HCT116 (cell line): ENCODE measurements at regions not wholly inside any gene's neighbourhood (a gene's known extent, or its start where the extent isn't known, plus 50 kb on each side); places are given as distances from the start of the nearest gene placed in this dataset.

Experiments used
- ATAC-seq: fragments of 200-7000 bp; cut with Tn5 transposase; 2 replicates; pipeline ENCODE4 v1.9.1; 2020; ENCODE audit warnings: mild to moderate bottlenecking, moderate library complexity
- BruUV-seq: library from RNA; stranded (reverse); fragments of 400-500 nt; replicated peaks from 2 replicates; lab custom pipeline; 2021; lab: Mats Ljungman, UMichigan
- CTCF ChIA-PET: fragments of 300-600 bp; sonication (Branson Sonifier 250); formaldehyde crosslinking; loops from one replicate; lab custom pipeline; 2021; ENCODE audit warnings: antibody characterized with exemption; lab: Charles Lee
- POLR2A ChIA-PET: fragments of 300-600, 350-600 bp; sonication (Branson Sonifier 250); formaldehyde crosslinking; loops from one replicate; lab custom pipeline; 2021; ENCODE audit warnings: antibody characterized with exemption; lab: Charles Lee
- RAD21 ChIA-PET, 2 experiments: fragments of 300-600 bp; sonication (Branson Sonifier 250); formaldehyde crosslinking; loops; one replicate each; lab custom pipeline; 2023; ENCODE audit warnings: low total read pairs in 2 of 2; ENCODE audit not compliant: uncharacterized antibody in 2 of 2, unreplicated experiment in 2 of 2, low non-redundant PET in 1 of 2; lab: Charles Lee
- DNase-seq: peaks from one replicate; pipeline ENCODE4 v3.0.0-alpha.2; 2010; ENCODE audit warnings: low read depth, low spot score
- H2AFZ ChIP-seq: fragments of 200-600 bp; shearing (Covaris generic), sonication (generic); 2 replicates; pipeline ENCODE4 v1.6.1; 2017; ENCODE audit warnings: low read depth, mixed run types, mixed read lengths, antibody characterized with exemption, low read length; ENCODE audit not compliant: poor library complexity, severe bottlenecking
- H3K27ac ChIP-seq: 2 replicates; pipeline ENCODE4 v1.5.1; 2012; ENCODE audit warnings: low read depth, low read length
- H3K27me3 ChIP-seq: fragments of 200-600 bp; sonication (generic); 2 replicates; pipeline ENCODE4 v1.6.1; 2016; ENCODE audit warnings: mixed run types, low read length, mixed read lengths; ENCODE audit not compliant: insufficient read depth
- H3K36me3 ChIP-seq, 2 experiments: fragments of 200-500 bp in 1 of 2; fragments of 200-600 bp in 1 of 2; sonication (Bioruptor generic) in 1 of 2; sonication (generic) in 1 of 2; 2 replicates each; pipeline versions ENCODE4 v1.5.1 to v1.6.1; 2014 to 2016; ENCODE audit warnings: low read length in 2 of 2, inconsistent platforms in 1 of 2, mixed read lengths in 1 of 2, mixed run types in 1 of 2; ENCODE audit not compliant: insufficient read depth in 2 of 2, control insufficient read depth in 1 of 2
- H3K4me1 ChIP-seq, 2 experiments: fragments of 200-600 bp in 1 of 2; sonication (generic) in 1 of 2; 2 replicates each; pipeline versions ENCODE4 v1.5.1 to v1.6.1; 2012 to 2017; ENCODE audit warnings: low read length in 2 of 2, inconsistent platforms in 1 of 2, mild to moderate bottlenecking in 1 of 2, mixed read lengths in 1 of 2, mixed run types in 1 of 2, moderate library complexity in 1 of 2; ENCODE audit not compliant: insufficient read depth in 2 of 2, control insufficient read depth in 1 of 2
- H3K4me2 ChIP-seq: fragments of 200-600 bp; sonication (generic); 2 replicates; pipeline ENCODE4 v1.6.1; 2017; ENCODE audit warnings: mixed run types, low read length, mixed read lengths
- H3K4me3 ChIP-seq, 2 experiments: fragments of 200-600 bp in 1 of 2; sonication (generic) in 1 of 2; replicated peaks in 1 of 2; 2 replicates each; pipeline ENCODE4 v1.5.1; 2011 to 2016; ENCODE audit warnings: low read length in 2 of 2, control low read depth in 1 of 2, low read depth in 1 of 2, mild to moderate bottlenecking in 1 of 2, mixed read lengths in 1 of 2, mixed run types in 1 of 2
- H3K79me2 ChIP-seq: fragments of 200-600 bp; sonication (generic); 2 replicates; pipeline ENCODE4 v1.6.1; 2017; ENCODE audit warnings: mild to moderate bottlenecking, mixed run types, low read length, moderate library complexity, mixed read lengths; ENCODE audit not compliant: insufficient read depth
- H3K9ac ChIP-seq: fragments of 200-600 bp; sonication (generic); 2 replicates; pipeline ENCODE4 v1.6.1; 2016; ENCODE audit warnings: low read length, mixed read lengths
- H3K9me2 ChIP-seq: fragments of 200-600 bp; sonication (generic), shearing (Covaris generic); 2 replicates; pipeline ENCODE4 v1.6.1; 2017; ENCODE audit warnings: mixed run types, mild to moderate bottlenecking, moderate library complexity; ENCODE audit not compliant: insufficient read depth
- H3K9me3 ChIP-seq, 2 experiments: fragments of 200-500 bp in 1 of 2; fragments of 200-600 bp in 1 of 2; sonication (Bioruptor generic) in 1 of 2; sonication (generic) in 1 of 2; 2 replicates each; pipeline ENCODE4 v1.6.1; 2014 to 2017; ENCODE audit warnings: low read length in 2 of 2, mixed read lengths in 2 of 2, inconsistent platforms in 1 of 2, low read depth in 1 of 2, mild to moderate bottlenecking in 1 of 2, mixed run types in 1 of 2, moderate library complexity in 1 of 2; ENCODE audit not compliant: control insufficient read depth in 1 of 2, insufficient read depth in 1 of 2
- H4K20me1 ChIP-seq: fragments of 200-600 bp; sonication (generic), shearing (Covaris generic); 2 replicates; pipeline ENCODE4 v1.6.1; 2017; ENCODE audit warnings: mixed run types, mild to moderate bottlenecking, moderate library complexity; ENCODE audit not compliant: insufficient read depth
- CBX3 ChIP-seq: IDR thresholded peaks from 2 replicates; pipeline ENCODE4 v1.6.1; 2012; ENCODE audit warnings: low read depth
- EZH2 ChIP-seq: fragments of 200-600 bp; sonication (generic); IDR thresholded peaks from 2 replicates; pipeline ENCODE4 v1.6.1; 2017; ENCODE audit warnings: antibody characterized with exemption, mixed run types
- EZH2phosphoT487 ChIP-seq: fragments of 200-600 bp; IDR thresholded peaks from 2 replicates; pipeline ENCODE4 v1.6.1; 2018; ENCODE audit warnings: antibody characterized with exemption, borderline replicate concordance
- RAD21 ChIP-seq: IDR thresholded peaks from 2 replicates; pipeline ENCODE4 v1.6.1; 2012; ENCODE audit warnings: low read depth, mild to moderate bottlenecking
- intact Hi-C: fragments of 100-400 bp; cut with micrococcal nuclease; formaldehyde crosslinking; loops from 2 replicates; pipeline ENCODE4 v1.10.0; 2022

DNA sequence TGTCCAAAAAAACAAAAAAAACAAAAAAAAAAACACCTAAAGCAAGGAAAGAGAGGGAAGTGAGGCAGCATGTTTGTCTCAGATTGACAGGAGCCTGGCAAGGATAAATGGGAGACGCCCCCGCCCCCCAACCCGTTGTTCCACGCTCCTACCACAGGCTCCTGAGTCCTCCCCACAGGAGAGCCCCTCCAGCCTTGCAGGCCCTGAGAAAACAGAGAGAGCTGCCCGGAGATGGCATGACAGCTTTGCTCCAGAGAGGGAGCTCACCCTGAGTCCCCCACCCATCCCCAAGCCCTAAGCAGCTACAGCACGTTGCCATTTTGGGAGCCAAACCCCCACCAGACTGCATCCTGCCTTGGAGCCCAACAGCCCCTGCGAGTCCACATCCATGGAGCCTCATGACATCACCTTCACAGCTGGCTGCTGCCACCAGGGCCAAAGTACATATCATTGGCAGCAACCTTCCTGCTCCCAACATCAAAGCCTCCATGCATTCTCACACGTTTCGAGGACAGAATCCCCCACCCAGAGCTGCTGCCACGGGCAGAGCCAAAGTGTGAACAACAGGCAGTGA is 1283.3 kb downstream of the TYW1 start:
- intact Hi-C loops: no loop called here
- Histone ChIP-seq H3K9ac (no peak overlapping the region), H3K9me2 (no peaks in the 10 kb centered on the region), H3K27me3 (no peaks in the 10 kb centered on the region), H3K27ac (no peak overlapping the region), H4K20me1 (no peaks in the 10 kb centered on the region), H3K4me1 (no peaks in the 10 kb centered on the region), H2AFZ (no peak overlapping the region), H3K79me2 (no peaks in the 10 kb centered on the region), H3K9me3 (peaks cover 0 to 11% of the 10 kb centered on the region in 2 experiments; a peak in 2 of 4 replicates), H3K4me2 (no peak overlapping the region), H3K4me3 (no peak overlapping the region), H3K36me3 (no peaks in the 10 kb centered on the region)
- ATAC-seq: no peak
- CTCF ChIA-PET: no interaction called here
- no TSS peak for BruUV-seq
- TF ChIP-seq CBX3: no peak
- RAD21 ChIA-PET: no interaction called here
- POLR2A ChIA-PET: no interaction called here
- no peak for DNase-seq

DNA sequence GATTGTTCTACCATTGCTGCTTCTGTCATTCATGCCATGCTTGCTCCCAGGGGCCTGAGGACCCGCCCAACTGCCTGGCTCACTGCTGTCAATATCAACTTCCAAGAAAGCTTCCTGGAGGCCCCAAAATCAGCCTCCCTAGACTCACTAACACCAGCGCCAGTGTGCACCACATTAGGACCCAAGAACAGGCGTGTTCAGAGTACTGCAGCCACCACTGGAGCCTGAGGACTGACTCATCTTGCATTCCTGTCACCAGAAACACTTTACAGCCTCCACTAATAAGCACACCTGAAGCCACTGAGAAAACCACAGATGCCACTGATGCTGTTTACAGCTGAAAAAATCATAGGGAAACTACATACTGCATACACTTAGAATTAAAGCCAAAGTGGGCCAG is 1284.3 kb downstream of the TYW1 start:
- Histone ChIP-seq H3K36me3 (no peaks in the 10 kb centered on the region), H3K79me2 (no peaks in the 10 kb centered on the region), H3K9me3 (peaks cover 0 to 12% of the 10 kb centered on the region in 2 experiments; a peak in 2 of 4 replicates), H2AFZ (no peak overlapping the region), H3K4me3 (no peak overlapping the region), H4K20me1 (no peaks in the 10 kb centered on the region; the same call in 1 of the 2 replicates), H3K4me2 (no peak overlapping the region), H3K4me1 (no peaks in the 10 kb centered on the region), H3K27ac (no peak overlapping the region), H3K9me2 (no peaks in the 10 kb centered on the region), H3K9ac (no peak overlapping the region), H3K27me3 (no peaks in the 10 kb centered on the region)
- DNase-seq (no peak), ATAC-seq (no peak)
- BruUV-seq: no TSS peak
- intact Hi-C loops: no loop called here
- RAD21 ChIA-PET: no interaction called here
- TF ChIP-seq RAD21 (no peak), EZH2phosphoT487 (no peak), EZH2 (no peak)
- CTCF ChIA-PET: no interaction called here
- POLR2A ChIA-PET: no interaction called here
